ENCODE measurements at regions not wholly inside any gene's neighbourhood (a gene's known extent, or its start where the extent isn't known, plus 50 kb on each side); places are given as distances from the start of the nearest gene placed in this dataset.
"Not testable (repeated sequence)": the region's sequence is repeated elsewhere in the genome, so short reads cannot be mapped to it uniquely, and the experiment has no call there.

DNA sequence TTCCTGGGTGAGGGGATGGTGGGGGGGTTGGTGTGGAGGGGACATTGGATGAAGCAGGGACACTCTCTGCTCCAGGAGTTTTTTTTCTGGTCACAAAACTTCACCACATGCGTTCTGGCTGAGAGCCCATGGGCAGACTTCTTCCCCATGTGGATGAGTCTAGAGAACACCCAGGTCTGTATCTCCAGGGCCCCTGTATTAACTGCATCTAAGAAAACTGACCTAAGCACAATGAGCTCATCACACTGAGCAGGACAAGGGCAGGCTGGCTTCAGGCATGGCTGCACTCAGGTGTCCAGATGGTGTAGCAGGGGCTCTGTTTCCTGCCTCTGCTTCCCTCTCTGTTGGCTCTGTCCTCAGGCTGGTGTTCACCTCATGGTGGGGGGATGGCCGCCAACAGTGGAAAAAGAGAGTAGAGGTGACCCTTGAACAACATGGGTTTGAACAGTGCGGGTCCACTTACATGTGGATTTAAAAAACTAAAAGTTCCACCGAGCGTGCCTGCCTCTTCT is 85.3 kb upstream of the STC2 start:
- no peak for DNase-seq

DNA sequence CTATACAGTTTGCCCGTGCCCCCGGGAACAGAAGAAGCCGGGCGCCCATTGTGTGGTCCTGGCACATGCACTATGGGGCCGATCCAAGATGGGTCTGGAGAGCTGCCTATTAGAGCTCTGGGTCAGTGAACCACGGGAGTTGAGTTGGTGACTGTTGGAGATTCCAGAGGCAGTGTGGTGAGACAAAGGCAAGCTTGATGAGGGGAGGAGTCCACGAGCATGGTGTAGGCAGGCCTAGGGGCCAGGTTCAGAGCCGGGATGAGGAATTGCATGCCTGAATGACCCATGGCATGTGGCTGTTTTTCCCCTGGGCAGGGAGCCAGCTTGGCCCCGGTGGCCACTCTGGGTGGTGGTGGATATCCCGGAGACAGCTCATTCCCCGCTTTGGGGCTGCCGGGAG is 84.4 kb upstream of the STC2 start:
- DNase-seq, result no peak

DNA sequence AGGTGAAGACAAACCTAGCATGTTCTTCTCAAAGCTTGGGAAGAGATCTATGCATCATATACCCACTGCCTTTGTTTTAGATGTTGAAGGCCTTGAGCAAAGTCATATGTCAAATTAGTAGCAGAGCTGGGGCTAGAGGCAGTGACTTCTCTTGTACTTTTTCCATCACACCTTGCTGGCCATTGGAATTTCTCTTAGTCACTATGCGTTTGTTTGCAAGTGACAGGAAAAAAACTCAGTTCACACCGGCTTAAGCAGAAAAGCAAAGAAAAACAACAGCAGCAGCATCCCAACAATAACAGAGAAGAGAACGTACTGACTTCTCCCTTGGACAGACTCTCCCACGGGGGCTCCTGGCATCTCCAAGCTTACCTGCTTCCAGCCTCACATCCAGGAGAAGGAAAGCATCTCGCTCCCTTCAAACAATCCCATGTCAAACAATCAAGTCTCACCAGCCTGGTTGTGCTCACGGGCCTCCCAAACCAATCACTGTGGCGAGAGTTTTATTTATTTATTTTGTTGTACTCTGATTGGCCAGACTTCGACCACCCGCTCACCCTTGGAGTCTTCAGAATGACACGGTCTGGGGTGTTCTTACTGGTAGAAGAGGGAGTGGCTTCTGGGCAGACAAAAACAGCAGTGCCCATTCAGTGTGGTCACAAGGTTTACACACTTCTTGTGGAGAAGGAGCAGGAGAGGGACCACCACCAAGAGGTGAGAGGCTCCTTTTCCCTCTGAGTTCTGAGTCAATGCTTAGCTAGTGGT is 83.8 kb upstream of the STC2 start:
- no peak for DNase-seq

DNA sequence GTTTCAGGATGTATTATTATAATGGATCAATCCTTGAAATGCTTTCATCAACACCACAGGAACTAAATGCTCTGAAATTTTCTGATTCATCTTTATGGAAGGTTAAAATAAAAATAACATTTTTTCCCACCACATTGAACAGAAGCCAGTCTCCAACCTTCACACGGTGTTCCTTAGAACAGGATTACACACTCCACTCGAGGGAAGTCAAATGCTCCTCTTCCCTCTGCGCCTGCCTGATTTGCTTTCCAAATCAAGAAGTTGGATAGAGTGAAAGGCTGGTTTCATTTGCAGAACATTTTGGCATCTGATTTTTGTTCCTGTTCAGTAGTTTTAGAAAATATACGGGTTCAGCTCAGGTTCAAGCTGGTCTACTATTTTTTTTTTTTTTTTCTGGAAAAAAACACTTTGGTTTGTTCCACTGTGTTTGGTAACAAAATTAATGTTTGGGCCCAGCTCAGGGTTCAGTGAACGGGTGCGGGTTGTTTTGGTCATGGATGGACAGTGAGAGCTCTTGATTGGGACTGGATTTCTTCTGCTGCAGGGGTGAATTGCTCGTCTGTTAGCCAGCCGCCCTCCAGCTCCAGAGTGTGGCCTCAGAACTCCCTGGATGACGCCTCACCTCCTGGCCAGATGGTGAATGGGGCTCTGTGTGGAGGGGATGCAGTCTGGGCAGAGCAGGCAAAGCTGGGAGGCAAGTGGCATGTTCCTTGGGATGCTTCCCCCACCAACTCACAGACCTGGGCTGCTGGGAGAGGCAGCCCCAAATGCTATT is 82.4 kb upstream of the STC2 start:
- DNase-seq, result no peak

DNA sequence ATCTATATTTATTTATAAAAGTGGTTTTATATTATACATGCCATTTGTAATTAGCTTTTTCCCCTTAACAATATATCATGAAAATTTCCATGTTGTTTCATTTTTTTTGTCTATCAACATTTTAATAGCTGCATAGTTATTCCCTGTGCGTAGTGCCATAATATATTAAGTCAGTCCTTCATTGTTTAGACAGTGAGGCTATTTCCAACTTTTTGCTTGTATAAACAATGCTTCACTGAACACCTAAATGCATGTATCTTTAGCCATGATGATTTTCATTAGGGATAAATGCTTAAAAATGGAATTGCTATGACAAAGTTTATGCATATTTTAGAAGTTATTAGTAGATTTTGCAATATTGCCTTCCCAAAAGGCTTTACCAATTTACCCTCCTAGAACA is 80.7 kb upstream of the STC2 start:
- DNase-seq, result no peak

DNA sequence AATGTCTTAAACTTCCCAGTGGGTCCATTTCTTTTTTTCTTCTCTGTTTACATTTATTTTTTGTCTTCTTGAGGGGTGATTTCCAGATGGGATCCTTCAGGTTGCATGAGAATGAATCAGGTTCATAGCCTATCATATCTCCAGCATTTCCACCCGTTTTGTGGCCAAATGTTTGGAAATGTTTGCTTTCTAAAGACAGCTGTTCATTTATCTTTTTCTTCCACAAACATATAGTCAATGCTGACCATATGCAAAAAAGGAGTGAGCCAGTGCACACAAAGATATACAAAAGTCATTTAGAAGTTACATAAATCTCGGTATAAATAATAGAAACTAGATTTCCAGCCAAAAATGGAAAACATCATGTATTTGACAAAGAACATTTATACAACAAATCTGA is 71.6 kb upstream of the STC2 start:
- DNase-seq, result no peak

DNA sequence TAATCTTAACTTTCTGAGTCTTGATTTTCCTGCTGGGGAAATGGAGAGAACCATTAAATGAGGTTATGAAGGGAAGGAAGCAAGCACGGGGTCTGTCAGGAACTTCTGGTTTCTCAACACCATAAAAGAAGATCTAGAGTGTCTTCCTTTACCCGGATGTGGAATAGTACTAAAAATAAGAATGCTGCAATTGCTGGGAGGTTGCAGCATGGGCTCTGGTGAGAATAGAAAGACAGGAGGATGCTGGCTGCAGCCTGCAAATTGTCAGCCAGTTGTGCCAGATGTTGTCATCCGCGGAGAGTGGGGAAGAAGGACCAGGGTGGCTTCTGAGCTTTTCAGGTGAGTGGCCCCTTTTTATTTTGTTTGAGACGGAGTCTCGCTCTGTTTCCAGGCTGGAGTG is 69.3 kb upstream of the STC2 start:
- DNase-seq, result no peak

DNA sequence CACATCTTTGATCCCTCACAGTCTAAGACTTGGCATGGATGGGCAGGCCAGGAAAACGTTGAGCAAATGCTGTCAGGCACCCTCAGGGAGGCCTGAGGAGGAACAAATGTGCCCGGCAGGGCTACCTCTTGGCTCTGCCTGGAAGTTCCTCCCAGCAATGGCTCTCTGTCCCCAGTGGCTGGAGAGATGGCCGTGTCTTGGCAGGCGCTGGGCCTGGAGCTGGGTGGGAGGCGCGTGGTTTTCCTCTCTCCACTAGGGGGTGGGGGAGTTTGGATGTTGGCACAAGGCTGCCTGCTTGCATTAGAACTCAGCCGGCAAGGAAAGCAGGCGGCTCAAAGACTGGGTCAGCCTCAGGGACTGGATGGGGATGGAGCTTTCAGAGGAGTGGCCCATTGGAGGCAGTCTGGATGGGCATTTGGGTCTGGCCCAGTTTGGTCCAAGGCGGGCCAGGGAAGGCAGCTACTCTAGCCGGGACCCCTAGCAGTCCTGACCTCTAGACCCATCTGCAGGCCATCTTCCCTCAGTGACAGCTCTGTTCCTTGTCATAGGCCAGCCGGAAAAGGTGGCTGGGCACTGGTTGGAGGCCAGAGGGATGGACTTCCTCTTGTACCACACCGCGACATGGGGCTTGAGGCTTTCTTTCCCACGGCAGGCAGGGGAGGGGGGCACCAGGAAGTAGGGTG is 68.2 kb upstream of the STC2 start:
- DNase-seq, result peak; percentile 8

DNA sequence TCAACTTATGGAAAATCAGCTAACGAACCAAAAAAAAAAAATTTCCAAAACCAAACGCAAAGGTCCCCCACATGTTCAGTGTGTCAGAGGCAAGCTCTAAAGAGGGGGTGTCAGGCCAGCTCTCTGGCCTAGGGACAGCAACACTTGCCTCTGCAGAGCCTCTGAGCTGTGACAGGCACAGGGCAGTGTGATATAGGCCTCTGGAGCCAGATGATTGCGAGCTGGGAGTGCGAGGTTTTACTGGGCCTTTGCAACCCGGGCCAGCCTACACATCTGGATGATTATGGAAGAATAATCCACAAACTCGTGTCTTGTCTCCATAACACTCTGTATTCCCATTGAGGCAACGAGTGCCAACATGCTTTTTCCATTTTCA is 67.7 kb upstream of the STC2 start:
- DNase-seq, result no peak

DNA sequence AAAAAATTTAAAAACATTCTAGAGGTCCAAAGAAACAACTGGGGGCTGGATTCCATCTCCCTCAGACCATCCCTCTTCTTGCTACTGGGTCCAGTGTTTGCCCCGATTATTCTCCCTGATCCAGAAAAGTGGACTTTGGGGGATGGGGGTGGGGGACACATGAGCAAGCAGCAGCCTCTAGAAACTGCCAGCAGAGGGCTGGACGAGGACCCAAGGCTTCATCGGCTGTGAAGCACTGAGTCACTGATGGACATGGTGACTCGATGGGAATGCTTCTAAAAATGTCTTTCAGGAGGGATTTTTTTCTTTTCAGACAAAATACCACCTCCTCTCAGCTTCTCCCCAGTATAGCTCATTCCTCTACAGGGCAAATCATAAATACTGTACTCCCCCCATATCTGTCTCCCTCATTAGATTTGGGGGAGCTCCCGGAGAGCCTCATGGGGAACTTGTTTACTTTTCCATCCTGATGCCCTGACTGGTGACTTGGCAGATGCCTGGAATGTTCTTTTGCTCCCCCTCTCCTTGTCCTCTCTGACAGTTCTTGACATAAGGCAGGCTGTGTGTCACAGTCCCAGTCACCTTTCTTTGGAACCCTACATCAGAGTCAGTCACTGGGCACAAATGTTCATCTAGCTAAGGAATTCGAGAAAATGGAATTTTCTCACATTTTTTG is 67.2 kb upstream of the STC2 start:
- peak; percentile 32 for DNase-seq

DNA sequence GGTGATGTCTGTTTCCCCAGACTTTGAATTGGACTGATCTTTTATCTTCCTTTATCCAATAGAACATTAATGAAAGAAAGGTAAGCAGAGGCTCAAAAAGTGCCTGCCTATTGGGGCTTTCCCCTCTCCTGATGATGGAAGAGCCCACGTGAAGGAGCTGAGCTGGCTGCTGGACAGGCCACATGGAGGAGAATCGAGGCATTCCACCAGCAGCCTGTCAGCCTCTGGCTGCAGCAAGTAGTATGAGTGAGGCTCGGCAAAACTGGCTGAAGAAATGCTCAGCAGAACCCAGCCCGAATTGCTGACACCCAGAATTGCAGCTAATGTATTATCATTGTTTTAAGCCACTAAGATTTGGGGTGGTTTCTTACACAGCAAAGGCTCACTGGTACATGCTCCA is 66.5 kb upstream of the STC2 start:
- DNase-seq, result no peak

DNA sequence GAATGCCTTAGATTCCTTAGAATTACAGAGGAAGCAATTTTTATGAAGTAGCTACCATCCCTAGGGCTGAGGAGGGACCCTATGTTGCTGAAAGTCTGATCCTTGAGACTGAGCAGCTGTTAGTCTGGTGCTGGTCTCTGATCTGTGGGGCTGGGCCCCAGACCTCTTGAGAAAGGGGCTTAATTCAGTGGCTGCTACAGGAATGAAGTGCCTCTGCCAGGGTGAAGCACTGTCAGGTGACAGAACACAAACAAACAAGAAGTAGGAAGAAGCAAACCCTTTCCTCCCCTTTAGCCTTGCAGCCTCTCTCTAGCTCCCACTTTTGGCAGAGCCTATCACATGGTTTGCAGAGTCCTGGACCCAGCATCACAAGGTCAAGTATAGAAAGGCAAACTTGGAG is 64.0 kb upstream of the STC2 start:
- DNase-seq, result no peak

DNA sequence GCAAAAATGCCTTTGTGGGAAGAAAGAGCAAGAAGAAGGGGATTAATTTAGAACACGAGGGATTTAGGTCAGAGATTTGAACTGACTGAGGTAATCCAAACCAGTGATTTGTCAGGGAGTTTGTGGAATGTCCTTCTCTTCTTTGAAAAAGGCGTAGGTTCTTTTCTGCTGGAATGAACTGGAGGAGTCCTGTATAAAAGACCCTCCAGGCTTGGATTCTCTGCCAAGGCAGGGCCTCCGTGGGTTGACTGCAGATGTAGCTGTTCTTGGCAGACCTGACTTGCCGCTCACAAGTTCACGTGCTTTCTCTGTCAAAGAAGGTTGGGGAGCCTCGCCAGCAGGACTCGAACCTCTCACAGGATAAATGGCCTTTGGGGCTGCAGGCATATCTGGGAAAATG is 62.8 kb upstream of the STC2 start:
- DNase-seq, result no peak

DNA sequence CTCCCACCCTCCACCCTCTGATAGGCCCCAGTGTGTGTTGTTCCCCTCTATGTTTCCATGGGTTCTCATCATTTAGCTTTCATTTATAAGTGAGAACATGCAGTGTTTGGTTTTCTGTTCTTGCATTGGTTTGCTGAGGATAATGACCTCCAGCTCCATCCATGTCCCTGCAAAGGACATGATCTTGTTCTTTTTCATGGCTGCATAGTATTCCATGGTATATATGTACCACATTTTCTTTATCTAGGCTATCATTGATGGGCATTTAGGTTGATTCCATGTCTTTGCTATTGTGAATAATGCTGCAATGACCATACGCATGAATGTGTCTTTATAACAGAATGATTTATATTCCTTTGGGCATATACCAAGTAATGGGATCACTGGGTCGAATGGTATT is 59.1 kb upstream of the STC2 start:
- DNase-seq, result not testable (repeated sequence)

DNA sequence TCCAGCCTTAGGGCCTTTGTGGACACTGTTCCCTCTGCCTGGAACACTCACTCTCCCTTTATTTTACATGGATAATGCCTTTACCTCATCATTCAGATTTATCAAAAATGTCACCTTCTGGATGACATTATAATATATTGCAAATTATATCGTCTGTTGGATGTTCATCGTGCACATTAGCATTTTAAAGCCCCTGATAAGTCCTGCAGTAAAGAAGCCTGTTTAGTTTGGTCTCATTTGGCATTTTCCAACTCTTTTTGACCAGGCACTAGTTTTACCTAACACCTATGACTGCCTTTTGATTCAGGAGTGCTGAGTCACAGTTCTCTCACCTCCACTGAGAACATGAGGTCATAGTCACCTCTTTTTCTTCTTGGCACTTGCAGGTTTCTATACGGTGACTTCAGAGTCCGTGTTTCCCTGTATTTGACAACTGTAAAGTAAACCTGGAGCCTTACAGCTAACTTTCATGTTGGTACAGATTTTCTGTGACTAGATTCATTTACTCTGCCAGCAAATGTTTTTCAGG is 57.7 kb upstream of the STC2 start:
- no peak for DNase-seq

DNA sequence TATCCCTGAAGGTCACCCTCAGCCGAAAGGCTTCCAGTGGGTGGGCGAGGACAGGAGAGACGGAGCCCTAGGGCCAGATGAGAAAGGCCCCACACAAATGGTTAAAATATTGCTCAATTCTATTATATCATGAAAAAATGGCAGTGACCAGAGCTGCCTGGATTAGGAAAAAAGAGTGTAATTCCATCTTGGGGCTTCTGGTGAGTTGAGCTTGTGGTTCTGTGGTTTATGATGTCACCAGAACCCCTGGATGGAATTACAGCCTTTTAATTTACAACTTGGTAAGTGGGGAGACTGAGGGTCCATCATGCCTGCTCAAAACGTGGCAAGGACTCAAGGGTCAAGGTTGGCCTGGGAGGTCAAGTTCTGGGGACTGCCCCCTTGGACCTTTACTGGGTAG is 55.5 kb upstream of the STC2 start:
- no peak for DNase-seq

DNA sequence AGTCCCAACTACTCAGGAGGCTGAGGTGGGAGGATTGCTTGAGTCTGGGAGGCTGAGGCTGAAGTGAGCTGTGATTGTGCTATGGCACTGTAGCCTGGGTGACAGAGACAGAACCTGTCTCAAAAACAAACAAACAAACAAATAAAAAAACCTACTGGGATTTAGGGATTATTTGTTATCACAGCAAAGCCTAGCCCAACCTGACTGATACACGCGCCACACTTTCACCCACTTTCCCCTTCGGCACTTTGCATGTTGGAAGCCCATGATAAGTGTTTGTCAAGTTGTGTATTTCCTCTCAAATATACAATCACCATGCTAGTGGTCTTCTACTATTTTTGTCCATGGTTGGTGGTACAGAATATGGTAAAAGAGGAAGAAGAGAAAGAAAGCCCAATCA is 50.5 kb upstream of the STC2 start:
- no peak for DNase-seq
